IPS DF 4.7 (cell line): ENCODE measurements at regions not wholly inside any gene's neighbourhood (a gene's known extent, or its start where the extent isn't known, plus 50 kb on each side); places are given as distances from the start of the nearest gene placed in this dataset.
"Not testable (repeated sequence)": the region's sequence is repeated elsewhere in the genome, so short reads cannot be mapped to it uniquely, and the experiment has no call there.

Experiments used
- DNase-seq: peaks from one replicate; pipeline ENCODE4 v3.0.0-alpha.2; 2013; ENCODE audit warnings: low spot score; ENCODE audit errors: extremely low read depth

DNA sequence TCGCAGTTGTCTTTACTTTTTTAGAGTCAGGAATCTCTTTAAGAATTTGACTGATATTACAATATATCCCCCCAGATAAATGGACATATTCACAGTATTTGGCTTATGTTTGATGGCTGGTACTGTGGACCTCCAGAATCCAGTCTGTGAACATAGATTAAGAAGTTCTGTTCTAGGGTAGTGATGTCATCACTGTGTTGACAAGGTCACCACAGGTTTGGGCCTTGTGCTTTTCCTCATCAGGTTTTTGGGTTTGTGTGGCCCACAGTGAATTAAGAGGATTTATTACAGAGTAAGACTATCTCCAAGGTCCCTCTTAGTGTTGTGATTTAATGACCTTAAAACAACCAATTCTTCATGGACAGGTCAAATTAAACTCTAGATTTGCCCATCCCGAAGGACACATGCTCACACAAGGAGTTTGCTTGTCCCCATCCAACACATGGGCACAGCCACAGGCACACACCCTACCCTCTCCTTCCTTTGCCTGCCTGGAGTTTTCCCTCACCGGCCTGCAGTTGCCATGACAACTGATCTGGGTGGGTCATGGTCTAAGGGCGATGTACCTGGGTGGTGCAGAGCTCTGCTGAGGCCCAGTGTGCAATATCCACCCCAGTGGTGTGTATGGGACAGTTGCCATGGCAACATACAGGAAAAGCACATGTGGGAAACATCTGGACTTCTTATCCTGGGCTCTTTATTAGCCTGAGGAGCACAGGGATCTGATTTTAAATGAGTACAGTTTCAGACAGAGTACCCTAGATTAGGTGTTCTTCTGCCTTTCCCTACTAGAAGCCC is 98.6 kb downstream of the NAV1 start:
- no peak for DNase-seq

DNA sequence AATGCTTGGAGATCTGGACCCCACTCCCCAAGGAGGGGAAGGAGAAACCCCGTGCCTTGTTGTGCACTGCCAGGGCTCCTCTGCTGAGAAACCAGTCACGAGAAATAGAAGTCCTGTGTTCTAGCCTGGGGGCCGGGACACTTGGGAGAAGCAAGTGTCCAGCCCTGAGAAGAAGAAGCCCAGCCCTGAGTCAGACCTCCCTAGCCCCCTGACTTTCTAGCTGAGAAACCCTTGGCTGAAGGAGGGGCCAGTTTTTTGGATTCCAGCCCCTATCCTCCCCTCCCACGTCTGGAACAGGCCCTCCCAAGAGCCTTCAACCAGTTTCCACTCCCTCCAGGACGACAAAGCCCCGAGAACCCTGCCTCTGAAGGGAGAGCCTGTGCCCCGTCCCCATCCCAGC is 100.5 kb downstream of the NAV1 start:
- DNase-seq: no peak

DNA sequence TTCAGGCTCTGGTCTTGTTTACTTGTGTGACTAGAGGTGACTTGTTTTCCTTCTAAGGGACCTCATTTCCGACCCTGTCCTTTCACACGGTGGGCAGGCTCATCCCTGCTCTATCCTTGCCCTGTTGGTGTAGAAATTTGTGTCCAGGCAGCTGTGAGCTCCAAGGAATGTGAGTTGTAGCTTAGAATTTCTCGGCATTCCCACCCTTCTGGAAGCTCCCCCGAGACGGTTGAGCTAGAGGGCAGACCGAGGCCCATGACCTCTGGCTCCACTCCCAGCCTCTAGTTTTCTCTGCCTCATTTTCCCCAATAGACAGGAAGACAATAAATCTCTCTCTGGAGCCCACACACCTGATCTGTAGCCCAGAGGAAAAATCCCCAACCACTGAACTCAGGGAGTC is 100.9 kb downstream of the NAV1 start:
- DNase-seq: no peak

DNA sequence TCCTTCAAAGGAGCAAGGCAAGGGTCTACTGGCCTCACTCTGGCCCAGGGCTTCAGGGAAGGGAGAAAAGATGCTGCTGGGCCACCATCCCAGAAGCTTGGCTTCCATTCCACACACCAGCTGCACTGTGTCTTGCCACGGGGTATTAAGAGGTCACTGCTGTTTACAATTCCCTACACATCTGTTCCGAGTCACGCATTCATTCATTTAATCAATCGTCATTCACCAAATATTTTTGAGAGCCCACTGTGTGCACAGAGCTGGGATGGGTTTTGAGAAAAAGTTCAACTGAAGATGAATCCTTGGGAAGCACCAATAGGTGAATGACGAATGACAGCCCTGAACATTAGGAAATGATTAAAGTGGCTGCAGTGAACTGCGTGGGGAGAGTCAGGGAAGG is 101.7 kb downstream of the NAV1 start:
- DNase-seq: no peak

DNA sequence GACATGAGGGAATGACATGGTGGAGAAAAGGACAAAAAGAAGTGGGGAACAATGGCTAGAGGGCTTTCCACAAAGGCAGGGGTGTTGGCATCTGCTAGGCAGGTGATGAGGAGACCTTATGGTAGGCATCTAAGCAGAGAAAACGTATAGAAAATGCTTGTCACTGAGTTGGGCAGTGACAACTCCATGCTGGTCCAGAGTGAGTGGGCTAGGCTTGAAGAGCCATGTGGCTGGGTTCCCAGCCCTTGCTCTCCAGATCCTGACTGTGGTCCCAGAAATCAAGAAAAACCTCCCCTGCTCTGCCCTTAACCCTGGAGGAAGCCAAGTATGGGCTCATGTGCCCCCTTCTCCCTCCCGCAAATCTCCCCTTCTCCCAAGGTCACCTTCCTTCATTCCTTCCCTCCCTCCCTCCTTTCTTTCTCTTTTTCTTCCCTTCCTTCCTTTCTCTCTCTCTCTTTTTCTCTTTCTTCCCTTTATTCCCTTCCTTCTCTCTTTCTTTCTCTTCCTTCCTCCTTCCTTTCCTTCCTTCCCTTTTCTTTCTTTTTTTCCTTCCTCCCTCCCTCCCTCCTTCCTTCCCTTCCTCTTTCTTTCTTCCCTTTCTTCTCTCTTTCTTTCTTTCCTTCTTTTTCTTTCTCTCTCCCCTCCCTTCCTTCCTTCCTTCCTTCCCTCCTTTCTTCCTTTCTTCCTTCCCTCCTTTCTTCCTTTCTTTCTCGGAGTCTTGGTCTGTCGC is 102.8 kb downstream of the NAV1 start:
- DNase-seq: no peak

DNA sequence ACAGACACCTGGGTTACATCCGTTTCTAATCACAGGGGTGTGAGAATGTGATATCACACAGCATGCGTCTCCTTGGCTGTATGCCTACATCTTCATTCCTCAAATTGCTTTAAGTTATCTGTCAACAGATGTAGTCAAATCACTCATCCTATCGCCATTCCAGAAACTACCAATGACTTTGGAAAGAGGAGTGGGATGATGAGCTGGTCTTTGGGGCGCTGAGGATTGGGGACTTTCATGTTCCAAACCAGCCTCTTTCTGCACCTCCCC is 104.8 kb downstream of the NAV1 start:
- no peak for DNase-seq

DNA sequence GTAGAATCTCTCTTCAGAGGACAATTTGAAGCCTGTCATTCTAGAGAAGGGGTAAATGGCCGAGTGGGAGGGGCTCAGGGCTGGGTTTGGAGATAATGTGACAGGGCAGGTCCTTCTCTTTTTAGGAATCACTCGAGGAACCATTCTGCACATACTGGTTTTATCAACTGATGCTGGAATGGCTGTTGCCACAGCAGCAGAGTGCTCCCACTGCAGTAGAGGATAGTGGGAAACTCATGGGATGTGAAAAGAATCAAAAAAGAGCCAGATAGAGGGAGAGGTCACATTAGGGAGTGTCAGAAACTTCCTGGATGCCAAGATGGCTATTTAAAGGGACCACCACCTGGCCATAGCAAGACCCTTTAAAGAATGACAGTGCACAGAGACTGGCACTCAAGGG is 105.3 kb downstream of the NAV1 start:
- DNase-seq: no peak

DNA sequence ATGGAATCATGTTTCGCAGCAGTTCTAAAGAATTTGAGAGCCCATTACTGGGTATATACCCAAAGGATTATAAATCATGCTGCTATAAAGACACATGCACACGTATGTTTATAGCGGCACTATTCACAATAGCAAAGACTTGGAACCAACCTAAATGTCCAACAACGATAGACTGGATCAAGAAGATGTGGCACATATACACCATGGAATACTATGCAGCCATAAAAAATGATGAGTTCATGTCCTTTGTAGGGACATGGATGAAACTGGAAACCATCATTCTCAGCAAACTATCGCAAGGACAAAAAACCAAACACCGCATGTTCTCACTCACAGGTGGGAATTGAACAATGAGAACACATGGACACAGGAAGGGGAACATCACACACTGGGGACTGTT is 106.1 kb downstream of the NAV1 start:
- not testable (repeated sequence) for DNase-seq

DNA sequence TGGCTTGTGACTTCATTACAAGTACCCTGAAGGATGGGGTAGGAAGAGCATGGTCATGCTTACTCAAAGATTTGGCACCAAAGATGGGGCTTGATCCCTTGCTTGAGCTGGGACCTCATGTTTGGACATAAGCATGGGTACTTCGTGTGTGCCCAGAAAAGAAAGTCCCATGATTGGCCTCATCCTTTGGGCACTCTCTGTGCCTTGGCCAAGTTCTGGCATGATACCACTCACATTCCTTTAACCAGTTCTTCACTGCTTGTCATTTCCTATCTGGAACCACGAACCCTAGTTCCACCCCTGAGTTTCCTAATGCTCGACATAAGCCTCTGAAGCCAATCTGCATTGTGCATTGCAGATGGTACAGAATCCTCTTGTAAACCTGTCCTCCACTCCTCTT is 107.0 kb downstream of the NAV1 start:
- DNase-seq: no peak

DNA sequence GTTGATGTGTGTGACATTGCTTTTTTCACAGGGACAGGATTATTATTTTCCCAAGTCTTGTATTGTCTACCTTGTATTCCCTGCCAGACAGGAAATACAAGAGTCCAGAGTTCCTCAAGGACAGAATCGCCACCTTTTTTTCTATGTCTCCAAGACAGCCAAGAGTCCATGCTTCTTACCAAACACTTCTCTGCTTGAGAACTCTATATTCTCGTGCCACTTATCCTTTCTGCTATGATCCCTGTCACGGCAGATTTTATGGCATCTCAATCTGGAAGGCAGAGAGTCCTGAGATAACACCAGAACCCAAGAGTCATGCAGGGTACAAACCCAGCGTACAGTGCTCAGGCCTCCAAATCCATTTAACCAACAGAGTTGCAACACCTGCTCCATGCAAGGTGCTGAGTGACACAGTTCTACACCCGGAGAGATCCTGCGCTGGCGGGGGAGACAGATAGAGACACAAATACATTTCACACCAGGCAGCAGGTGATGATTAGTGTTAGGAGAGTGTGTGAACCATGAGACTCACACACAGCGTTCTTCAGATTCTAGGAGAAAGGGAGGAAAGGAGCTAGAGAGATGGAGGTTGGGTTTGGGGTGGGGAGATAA is 107.6 kb downstream of the NAV1 start:
- DNase-seq: no peak

DNA sequence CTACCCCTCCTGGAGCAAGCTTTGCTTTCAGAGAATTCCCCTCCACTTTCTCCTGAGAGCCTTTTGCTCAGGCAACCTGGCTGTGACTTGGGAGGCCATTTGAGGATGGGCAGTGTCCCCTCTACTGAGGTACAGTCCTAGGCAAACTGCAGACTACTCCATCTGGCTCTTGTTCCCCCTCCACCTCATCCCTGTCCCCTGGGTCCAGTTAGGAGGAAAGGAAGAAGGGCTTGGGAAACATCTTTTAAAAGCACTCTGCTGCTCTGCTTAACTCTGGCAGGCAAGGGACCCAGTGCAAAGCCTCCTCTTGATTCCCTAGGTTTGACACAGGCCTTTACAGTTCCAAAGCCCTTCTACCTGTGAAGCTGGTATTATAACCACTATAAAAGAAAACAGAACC is 108.2 kb downstream of the NAV1 start:
- no peak for DNase-seq

DNA sequence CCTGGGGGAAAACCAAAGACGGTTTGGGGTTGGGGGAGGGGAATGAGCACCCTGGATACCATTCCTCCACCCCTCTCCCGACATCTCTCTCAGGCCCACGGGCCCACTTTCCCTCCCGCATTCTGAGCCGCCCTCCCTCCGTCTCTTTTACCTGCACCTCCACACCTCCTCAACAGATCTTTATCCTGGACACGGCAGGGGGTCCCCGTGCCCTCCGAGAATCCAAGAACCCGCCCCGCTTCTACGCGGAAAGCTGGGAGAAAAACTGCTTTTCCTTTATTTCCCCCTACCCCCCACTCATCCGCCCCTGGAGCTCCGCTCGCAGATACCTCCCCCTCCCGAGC is 108.8 kb downstream of the NAV1 start:
- no peak for DNase-seq

DNA sequence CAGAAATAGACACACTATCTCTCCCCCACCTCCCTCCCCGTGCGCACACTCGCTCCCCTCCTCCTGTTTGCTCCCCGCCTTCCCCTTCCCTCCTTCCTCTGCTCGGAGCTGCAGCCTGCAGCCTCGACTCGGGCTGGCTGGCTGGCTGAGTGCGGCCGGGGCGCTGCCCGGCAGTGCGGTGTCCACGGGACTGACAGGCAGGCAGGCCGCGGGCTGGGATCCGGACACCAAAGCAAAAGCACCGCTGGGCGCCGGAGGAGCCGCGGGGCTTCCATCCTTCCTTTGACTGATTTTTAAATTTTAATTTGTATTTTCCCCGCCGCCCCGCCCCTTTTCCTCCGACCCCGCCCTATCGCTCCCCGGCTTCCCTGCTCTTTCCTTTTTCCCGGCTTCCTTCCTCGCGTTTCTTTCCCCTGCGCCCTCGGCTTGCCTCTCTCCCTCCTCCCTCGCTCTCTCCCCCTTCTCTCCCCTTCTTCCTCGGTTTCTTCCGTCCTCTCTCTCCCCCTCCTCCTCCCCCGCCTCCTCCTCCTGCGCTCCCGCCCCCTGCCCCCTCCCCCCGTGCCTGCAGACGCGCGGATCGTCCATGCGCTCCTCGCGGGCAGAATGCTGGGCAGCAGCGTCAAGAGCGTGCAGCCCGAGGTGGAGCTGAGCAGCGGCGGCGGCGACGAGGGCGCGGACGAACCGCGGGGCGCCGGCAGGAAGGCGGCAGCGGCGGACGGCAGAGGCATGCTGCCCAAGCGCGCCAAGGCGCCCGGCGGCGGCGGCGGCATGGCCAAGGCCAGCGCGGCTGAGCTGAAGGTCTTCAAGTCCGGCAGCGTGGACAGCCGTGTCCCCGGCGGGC is 109.4 kb downstream of the NAV1 start:
- no peak for DNase-seq

DNA sequence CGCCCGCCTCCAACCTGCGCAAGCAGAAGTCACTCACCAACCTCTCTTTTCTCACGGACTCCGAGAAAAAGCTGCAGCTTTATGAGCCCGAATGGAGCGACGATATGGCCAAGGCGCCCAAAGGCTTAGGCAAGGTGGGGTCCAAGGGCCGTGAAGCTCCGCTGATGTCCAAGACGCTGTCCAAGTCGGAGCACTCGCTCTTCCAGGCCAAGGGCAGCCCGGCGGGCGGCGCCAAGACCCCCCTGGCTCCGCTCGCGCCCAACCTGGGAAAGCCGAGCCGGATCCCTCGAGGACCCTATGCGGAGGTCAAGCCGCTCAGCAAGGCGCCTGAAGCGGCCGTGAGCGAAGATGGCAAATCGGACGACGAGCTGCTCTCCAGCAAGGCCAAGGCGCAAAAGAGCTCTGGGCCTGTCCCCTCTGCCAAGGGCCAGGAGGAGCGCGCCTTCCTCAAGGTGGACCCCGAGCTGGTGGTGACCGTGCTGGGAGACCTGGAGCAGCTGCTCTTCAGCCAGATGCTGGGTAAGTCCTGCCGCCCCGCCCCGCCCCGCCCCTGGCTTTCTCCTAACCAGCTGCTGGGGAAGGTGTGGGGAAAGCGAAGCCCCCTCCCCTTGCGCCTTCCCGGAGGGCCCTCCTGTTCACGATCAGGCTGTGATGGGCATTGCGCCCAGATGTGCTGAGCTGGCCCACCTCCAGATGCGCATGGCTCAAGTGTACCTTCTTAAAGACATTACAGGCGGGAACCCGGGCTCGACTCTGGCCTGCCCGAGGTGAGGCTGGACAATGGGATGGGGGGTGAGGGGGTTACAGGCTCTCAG is 110.2 kb downstream of the NAV1 start:
- DNase-seq: no peak

DNA sequence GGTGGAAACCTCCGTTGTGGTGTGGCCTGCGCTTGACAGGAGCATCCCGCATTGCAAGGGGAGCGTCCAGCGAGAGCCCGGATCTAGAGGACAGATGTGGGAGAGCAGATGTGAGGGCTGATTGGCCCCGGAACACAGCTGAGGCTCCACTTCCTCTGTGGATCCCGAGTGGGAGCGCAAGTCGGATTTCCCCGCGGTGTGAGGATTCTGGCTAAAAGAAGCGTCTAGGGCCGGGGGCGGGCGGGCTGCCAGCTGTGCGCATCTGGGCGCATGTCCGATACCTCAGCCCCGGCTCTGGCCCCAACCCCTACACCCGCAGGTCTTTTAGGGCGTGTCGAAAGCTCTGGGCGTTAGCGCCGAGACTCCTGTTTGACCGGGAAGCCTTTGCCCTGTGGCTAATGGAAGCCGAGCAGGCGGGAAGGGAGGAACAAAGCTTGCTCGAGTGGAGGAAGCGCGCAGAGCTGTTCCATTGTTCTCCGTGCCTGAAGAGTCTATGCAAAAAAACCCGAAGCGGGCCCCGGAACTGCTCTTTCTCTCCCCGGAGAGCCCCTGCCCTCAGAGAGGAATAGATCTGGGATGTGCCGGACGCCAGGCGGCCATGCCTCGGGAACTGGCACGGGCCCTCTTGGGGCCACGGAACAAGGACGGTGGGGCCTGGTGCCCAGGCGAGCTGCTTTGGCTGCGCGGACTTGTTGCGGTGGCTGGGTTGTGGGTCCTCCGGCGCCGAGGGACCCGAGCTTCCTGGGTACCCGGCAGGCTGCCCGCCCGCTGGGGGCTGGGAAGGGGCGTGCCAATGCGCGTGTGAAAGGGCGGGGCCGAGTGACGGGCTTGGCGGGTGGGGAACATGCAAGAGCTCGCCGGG is 111.1 kb downstream of the NAV1 start:
- no peak for DNase-seq

DNA sequence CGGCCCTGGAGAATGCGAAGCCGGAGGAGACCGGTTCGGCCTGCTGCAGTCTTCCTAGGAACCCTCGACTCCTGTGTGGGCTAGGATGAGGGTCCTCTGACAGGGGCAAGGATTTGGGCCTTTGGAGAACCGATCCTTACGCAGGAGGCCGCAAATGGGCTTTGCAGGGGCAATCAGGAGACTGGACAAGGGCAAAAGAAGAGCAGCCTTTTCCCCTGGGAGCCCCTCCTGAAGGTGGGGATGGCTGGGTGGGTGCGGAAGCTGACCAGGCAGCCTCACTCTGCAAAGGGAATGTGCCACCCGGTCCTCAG is 111.7 kb downstream of the NAV1 start:
- DNase-seq: no peak

DNA sequence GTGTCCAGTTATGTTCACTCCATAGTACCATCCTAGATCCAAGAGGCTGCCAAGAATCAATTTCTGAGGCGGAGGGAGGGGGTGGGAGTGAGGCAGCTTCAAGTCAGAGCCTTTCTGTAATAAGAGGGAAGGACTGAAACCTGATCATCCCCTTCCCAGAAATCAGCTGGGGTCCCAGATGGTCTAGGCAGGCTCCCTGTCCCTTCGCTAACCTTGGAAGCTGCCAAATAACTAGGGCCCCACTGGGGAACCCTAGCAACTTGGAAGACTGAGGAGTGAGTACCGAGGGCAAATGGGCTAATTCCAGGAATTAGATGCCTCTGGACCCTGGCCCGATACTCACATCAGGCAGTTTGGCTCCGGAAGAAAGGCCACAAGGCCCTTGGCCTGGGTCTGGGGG is 113.3 kb downstream of the NAV1 start:
- no peak for DNase-seq

DNA sequence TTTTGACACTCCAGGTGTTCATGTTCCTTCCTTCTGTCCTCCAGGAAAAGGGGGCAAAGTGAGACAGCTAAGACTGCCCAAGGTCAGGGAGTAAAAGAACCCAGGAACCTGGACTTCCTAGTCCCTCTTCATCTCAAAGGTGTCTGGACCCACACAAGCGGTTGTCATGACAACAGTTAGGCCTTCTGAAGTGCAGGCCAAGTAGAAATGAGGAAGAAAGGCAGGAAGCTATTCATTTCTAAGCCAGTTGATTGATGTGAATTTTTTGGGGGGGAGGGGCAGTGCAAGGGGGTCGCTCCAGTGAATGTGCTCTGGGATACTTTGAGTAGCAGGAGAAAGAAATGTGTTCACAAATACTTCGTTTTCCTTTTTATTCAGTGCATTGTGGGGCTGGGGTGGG is 114.3 kb downstream of the NAV1 start:
- no peak for DNase-seq

DNA sequence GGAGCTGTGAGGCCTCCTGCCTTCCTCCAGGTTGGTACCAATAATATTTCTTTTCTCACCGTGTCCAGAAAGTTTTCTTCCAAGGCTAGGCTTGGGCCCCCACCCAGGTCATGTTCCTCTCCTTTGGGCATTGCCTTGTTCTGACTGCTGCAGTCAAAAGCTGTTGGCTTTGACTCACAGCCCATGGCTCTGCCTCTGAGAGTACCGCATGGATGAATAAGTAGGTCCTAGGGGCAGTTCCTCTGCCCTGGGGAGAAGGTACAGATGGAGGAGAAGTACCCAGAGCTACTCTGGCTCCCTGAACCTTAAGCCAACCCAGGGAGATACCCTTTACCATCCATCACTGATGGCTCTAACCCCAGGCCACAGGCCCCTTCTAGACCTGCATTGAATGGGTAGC is 115.0 kb downstream of the NAV1 start:
- DNase-seq: no peak

DNA sequence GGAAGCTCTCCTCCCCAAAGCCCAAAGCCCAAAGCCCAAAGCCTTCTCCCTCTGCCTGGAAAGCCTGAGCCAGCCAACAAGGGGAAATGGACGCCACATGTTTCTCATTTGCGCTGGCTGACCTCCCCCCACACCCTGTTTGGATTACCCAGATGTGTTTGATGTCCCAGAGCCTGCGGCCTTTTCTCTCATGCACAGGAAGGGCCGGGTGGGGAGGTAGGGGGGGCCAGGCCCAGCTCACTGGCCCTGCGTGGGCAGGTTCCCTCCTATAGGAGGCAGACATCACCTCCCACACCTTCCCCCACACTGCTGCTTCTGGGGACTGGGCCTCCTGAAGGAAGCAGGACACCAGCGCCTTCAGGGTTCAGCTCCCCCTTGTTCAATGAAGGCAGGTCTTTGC is 116.3 kb downstream of the NAV1 start:
- no peak for DNase-seq

DNA sequence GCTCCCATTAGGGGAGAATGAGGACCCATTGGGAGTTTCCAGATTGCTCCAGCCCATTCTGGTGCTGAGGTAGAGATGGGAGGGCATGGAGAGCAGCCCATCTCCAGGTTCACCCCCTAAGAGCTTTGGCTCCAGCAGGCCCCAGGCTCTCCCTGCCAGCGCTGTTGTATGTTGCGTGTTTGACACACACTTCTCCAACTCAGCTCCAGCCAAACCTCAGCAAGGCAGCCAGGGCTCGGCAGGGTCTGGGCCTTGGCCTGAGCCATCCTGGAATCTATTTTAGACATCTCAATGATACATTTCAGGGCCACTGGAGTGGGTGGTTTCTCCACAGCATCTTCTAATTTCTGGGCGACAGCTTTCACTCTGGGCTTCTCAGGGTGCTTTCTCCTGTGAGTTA is 117.0 kb downstream of the NAV1 start:
- no peak for DNase-seq
